AG09309 (cell line): ENCODE measurements at regions not wholly inside any gene's neighbourhood (a gene's known extent, or its start where the extent isn't known, plus 50 kb on each side); places are given as distances from the start of the nearest gene placed in this dataset.
A peak's percentile ranks its signal among the peaks of the same experiment; 100 is the strongest.

Source experiments
- DNase-seq: peaks from one replicate; pipeline ENCODE4 v3.0.0-alpha.2; 2010; ENCODE audit warnings: low read depth
- H3K4me3 ChIP-seq: 2 replicates; pipeline ENCODE4 v1.5.1; 2011; ENCODE audit warnings: mild to moderate bottlenecking, low read depth, low read length, moderate library complexity; ENCODE audit not compliant: control insufficient read depth
- CTCF ChIP-seq: IDR thresholded peaks from 2 replicates; pipeline ENCODE4 v1.5.1; 2011; ENCODE audit warnings: mild to moderate bottlenecking, low read depth, low read length, inconsistent platforms; ENCODE audit not compliant: insufficient read depth, control insufficient read depth; ENCODE audit errors: missing control alignments

- H3K4me3 ChIP-seq = no peak overlapping the region
- DNase-seq = no peak
- TF ChIP-seq CTCF = no peak
Measured at GRCh38 chr4:3367866-3368265, 73.9 kb upstream of the HGFAC start.

- no peak overlapping the region for H3K4me3 ChIP-seq
- no peak for DNase-seq
- TF ChIP-seq CTCF = no peak
Measured at GRCh38 chr4:3368334-3368733, 73.4 kb upstream of the HGFAC start.

GRCh38 chr4:3368841-3369760 is 72.7 kb upstream of the HGFAC start:
- peak overlapping the region; percentile 9 for H3K4me3 ChIP-seq
- no peak for DNase-seq
- no peak for TF ChIP-seq CTCF

GRCh38 chr4:3369781-3370674 is 71.7 kb upstream of the HGFAC start:
- TF ChIP-seq CTCF = no peak
- peak; percentile 80 for DNase-seq
- H3K4me3 ChIP-seq = peak overlapping the region; percentile 18

GRCh38 chr4:3371033-3372001 is 70.5 kb upstream of the HGFAC start:
- H3K4me3 ChIP-seq = no peak overlapping the region
- no peak for DNase-seq
- no peak for TF ChIP-seq CTCF

GRCh38 chr4:3372264-3372932 is 69.4 kb upstream of the HGFAC start:
- no peak for TF ChIP-seq CTCF
- no peak overlapping the region for H3K4me3 ChIP-seq
- no peak for DNase-seq
